NT2/D1 (cell line): ENCODE measurements at regions not wholly inside any gene's neighbourhood (a gene's known extent, or its start where the extent isn't known, plus 50 kb on each side); places are given as distances from the start of the nearest gene placed in this dataset.

Source experiments
- SUZ12 ChIP-seq: IDR thresholded peaks from 2 replicates; pipeline ENCODE4 v1.6.1; 2011; ENCODE audit not compliant: insufficient read length, insufficient read depth; ENCODE audit errors: extremely low read depth
- YY1 ChIP-seq: IDR thresholded peaks from 2 replicates; pipeline ENCODE4 v1.6.1; 2011; ENCODE audit not compliant: insufficient read length, insufficient read depth

DNA sequence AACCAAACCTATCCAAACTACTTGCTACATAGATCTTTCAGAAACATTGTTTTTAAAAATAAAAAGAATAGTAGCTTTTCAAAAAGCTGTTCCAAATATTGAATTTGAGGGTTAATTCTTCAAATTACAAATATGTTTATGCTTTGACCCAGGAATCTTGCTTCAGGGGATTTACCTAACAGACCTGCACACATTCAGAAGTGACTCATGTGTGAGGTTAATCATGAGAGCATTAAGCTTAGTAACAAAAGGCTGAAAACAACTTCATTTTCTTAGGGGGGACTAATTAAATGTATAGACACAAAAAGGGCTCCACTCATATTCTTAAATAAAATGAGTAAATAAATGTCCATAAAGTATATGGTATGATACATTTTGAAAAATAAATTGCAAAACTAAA is 672.4 kb upstream of the FLRT2 start:
- no peak for TF ChIP-seq YY1
- TF ChIP-seq SUZ12, result no peak
